ENCODE measurements at regions not wholly inside any gene's neighbourhood (a gene's known extent, or its start where the extent isn't known, plus 50 kb on each side); places are given as distances from the start of the nearest gene placed in this dataset.

- no peak for DNase-seq (ENCODE audit: low read depth in 2 of 2)
These were observed 264.8 kb upstream of the PTGER4 start for GRCh38 chr5:40414922-40415321.

DNA sequence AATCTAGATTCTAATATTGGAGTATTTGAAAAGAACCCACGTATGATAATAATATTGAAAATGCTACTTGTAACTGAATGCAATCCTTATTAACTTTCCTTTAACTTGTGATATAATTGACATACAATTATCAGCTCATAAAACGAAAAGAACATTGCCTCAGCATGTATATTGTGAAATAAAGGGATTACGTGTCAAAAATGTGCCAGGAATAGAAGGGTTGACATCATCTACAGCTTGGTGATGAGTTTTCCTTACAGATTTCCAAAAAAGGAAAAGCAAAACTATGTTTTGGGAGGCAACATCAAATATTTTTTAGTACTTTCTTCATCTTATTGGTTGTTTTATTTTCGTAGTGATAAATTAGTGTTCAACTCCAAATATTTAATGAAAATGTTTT is 266.0 kb upstream of the PTGER4 start:
- DNase-seq (ENCODE audit: low read depth in 2 of 2) = no peak

DNA sequence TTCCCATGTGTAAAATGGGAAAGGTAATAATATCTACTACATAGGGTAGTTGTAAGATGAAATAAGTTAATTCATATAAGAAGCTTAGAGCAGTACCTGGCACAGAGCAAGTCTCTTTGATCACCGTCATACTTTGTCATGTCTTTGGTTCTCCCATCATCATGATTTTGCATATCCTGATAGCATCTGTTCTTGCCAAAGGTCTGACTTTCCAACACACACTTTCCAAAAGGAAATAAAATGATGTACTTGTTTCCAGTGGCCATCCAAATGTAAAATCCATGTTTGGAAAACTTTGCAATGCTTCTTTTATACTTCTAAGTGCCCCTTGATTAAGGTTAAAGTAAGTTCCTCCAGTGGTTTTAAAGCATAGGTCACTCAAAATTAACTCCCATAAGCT is 266.9 kb upstream of the PTGER4 start:
- DNase-seq (ENCODE audit: low read depth in 2 of 2) = no peak

DNA sequence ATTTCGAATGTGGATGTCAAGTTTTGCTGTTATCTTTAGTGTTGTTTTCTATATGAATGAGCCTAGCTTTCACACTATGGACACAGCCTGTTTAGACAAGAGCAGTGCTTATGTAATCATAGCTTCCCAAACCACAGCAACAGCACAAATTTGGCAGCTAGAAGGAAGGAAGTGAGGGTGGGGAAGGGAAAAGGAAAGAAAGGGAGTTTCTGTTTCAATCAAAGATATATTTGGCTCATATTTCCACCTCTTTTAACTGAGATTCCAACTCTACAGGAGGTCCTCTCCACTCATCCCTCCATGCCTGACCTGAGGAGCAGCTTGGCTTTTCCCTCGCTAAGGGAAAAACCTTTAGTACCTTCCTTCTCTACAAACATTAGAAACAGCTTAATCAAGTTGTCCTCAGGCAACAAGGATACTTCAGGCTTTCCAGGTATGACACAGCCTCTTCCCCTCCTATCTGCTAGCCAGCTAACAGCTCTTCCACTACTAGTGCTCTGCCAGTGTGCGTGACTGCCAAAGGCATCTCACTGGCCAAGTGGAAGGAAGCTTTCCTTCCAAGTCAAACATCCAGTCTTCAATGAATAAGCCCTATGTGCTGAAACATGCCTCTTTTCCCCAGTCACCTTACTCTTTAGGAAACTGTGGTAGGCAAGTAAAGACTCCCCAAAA is 268.6 kb upstream of the PTGER4 start:
- DNase-seq (ENCODE audit: low read depth in 2 of 2) = no peak

DNA sequence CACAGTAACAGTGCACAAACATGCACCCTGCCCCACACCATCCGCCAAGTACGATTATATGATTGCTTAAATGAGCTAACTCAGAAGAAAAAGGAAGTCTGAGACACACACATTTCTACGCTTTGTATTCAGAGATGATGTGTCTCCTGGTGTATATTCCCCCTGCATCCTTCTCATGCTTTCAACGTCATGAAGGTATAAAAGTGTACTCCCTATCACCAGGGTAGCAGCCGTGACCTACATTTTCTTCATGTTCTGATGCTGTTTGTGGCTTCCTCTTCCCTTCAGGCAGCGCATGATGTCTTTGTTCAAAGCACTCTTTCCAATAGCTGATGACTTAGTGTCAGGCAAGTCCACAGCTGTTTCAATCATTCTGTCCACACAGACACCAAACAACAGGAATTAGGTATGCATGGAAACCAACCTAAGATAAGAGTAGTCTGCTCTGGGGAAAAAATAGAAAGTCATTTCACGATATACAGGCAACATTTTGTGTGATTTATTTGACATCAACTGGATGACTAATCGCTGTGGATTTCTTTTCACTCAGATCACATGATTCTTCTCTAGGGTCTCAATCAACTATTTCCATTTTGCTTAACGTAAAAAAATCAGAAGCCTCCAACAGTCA is 269.4 kb upstream of the PTGER4 start:
- peak; percentile 38 to 50 for DNase-seq (ENCODE audit: low read depth in 2 of 2)

- DNase-seq (ENCODE audit: low read depth in 2 of 2) = no peak
These were observed 270.1 kb upstream of the PTGER4 start for GRCh38 chr5:40409601-40410000.

- DNase-seq (ENCODE audit: low read depth in 2 of 2) = no peak
These were observed 272.9 kb upstream of the PTGER4 start for GRCh38 chr5:40406741-40407211.

- no peak for DNase-seq (ENCODE audit: low read depth in 2 of 2)
These were observed 273.5 kb upstream of the PTGER4 start for GRCh38 chr5:40405996-40406740.

- no peak for DNase-seq (ENCODE audit: low read depth in 2 of 2)
These were observed 274.5 kb upstream of the PTGER4 start for GRCh38 chr5:40405230-40405629.

DNA sequence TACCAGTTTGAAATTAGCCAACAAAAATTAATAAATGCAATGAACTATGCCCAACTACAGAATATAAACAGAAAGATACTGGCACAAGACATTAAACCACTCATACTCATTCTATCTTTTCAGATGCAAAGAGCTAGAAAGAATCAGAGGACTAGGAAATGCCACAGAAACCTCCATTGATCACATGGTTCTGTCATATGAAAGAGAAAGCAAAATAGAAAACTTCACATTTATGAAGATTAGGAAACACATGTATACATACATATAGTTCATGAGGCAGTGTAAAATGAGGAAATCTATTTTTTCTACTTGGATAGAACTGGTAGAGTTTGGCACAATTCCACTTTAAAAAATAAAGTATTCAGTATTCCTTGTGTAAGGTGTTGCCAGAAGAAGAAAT is 275.1 kb upstream of the PTGER4 start:
- DNase-seq (ENCODE audit: low read depth in 2 of 2) = no peak

DNA sequence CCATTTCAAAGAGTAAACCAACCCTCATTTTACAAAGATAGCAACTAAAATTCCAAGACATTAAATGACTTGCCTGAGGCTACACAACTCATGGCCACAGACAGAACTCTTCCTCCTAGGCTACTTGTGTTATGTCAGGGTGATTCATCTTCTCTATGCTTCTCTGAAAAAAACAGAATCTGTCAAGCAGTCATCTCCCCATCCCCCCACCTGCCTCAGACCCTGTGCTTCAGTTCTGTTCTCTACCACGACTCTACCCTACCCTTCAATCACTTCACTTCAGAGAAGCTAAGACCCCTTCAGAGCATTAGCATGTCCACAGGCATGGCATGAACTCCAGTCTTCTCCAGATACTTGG is 277.7 kb upstream of the PTGER4 start:
- no peak for DNase-seq (ENCODE audit: low read depth in 2 of 2)

DNA sequence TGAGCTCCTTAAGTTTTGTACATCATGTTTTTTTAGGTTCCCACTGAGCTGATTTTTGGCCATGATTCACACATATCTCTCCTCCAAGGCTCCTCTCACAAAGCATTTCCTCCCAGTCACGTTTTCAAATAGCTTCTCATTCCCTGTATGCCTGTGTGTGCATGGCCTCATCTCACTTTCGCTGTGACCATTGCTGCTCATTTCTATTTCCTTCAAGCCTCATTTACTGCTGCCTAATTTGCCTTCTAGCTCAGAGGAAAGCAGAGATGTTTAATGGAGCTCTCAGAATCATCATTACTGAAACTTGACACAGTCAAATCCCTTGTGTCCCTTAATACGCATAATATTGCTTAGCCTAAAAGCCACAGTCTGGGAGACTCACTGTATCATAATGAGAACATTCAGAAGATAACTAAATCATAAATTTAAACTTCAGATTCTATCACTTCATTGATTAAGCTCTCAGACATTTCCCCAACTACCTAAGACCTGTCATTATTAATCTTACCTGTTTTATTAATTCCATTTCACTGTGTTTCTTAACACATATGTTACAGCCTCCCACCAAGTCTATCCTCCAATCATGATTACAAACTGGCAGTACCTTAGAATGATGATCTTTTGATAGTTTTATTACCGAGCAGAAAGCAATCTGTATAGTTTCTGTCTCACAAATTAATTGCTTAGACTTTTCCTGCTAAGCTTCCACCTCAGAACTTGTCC is 278.3 kb upstream of the PTGER4 start:
- DNase-seq (ENCODE audit: low read depth in 2 of 2) = no peak

- DNase-seq (ENCODE audit: low read depth in 2 of 2) = no peak
These were observed 279.5 kb upstream of the PTGER4 start for GRCh38 chr5:40400245-40400644.

- DNase-seq (ENCODE audit: low read depth in 2 of 2) = no peak
These were observed 280.4 kb upstream of the PTGER4 start for GRCh38 chr5:40399349-40399748.

DNA sequence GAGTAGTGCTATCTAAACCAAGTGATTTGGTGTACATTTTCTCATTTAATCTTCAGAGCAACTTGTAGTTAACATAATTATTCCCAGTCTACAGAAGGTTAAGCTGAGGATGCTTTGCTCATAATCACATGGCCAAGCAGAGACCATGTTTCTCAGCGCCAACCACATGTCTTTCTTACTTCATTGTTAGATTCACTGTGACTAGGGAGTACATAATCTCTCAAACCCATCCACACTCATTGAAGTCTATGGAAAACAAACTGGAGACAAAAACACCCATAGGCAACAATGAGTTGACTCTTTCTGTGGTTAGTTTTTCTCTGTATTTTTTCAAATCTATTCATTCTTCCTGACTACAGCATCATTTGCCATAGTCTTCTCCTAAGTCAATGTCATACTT is 281.7 kb upstream of the PTGER4 start:
- no peak for DNase-seq (ENCODE audit: low read depth in 2 of 2)

DNA sequence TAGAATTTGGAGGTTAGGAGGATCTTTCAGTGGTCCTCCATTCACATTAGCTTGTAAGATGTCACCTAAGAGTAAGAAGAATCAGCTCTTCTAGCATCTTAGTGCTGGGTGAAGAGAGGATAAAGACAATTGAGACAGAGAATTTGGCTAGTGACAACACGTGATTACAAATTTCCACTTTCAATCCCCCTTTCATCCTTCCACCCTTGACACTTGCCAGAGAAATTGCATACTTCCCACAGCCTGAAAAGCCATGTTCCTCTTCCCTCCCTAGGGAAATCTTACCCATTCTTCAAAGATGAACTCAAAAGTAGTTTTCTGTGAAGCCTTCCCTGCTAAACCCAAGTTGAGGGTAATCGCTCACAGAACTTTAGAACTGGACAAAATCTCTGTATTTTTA is 282.6 kb upstream of the PTGER4 start:
- DNase-seq (ENCODE audit: low read depth in 2 of 2) = no peak

GRCh38 chr5:40396317-40396716 is 283.4 kb upstream of the PTGER4 start:
- DNase-seq (ENCODE audit: low read depth in 2 of 2) = no peak

DNA sequence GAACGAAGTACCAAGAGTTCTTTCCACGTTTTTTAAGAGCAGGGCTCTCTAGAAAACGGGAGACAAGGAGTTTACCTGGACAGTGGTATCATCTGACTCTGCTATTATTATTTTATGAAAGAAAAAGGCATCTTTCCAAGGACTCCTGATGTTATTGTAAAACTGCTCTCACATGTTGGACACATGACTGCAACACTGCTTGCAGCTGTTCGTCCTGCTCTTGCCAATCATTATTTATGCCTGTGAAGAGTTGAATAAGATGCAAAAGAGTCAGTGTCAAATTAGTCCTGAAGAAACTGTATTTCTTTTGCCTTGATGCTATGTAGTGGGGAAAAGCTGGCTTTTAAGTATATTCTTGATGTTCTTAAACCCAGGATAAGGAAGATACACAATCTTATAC is 284.5 kb upstream of the PTGER4 start:
- DNase-seq (ENCODE audit: low read depth in 2 of 2) = no peak

- no peak for DNase-seq (ENCODE audit: low read depth in 2 of 2)
These were observed 285.0 kb upstream of the PTGER4 start for GRCh38 chr5:40394698-40395097.

GRCh38 chr5:40391642-40392041 is 288.1 kb upstream of the PTGER4 start:
- no peak for DNase-seq (ENCODE audit: low read depth in 2 of 2)

DNA sequence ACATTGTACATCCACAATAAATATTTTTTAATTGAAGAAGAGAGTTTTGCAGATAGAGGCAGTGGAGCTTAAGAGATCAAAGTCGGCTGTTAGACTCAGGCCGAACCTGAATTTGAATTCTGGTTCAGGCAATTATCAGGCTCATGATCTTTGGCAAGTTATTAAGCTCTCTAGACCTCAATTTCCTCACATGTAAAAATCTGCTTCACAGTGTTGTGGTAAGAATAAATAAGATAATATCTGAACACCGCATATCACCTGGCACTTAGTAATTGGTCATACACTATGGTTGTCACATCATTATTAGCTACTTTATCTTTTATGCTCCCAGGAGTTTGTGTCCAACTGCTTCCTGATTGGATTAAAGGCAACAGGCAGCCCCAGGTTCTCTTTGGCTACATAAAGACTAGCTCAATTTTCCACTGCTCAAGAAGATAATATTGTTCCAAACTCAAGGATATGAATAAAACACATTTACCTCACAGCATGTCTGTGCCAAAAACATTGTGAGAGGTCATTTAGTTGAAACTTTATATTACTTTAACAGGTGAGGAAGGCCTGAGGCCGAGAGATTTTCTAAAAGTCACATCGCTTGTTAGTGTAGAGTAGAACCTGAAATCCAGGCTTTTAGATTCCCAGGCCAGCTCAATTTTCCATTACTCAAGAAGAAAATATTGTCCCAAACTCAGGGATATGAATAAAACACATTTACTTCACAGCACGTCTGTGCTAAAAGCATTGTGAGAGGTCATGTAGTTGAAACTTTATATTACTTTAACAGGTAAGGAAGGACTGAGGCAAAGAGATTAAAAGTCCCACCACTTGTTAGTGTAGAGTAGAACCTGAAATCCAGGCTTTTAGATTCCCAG is 289.2 kb upstream of the PTGER4 start:
- DNase-seq (ENCODE audit: low read depth in 2 of 2) = no peak
